ENCODE measurements at regions not wholly inside any gene's neighbourhood (a gene's known extent, or its start where the extent isn't known, plus 50 kb on each side); places are given as distances from the start of the nearest gene placed in this dataset.

DNA sequence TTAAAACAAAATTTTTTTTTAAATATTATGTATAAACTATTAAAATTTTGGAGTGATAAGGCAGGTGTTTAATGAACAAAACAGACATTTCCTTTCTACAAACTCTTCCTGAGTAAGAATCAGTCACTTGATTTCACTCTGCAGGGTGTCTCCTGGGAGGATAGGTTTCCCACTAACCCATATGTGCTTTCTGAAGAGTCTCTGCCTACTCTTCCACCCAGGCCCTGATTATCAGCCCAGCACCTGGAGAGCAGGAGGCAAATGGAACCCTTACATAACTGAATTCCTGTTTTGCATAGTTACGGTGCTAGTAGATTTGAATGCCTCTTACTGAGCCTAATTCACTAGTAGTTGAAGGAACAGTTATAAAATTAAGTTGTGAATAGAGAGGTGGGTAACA, 1718.6 kb downstream of the SUCLG1 start:
- TF ChIP-seq, protein P1, sequence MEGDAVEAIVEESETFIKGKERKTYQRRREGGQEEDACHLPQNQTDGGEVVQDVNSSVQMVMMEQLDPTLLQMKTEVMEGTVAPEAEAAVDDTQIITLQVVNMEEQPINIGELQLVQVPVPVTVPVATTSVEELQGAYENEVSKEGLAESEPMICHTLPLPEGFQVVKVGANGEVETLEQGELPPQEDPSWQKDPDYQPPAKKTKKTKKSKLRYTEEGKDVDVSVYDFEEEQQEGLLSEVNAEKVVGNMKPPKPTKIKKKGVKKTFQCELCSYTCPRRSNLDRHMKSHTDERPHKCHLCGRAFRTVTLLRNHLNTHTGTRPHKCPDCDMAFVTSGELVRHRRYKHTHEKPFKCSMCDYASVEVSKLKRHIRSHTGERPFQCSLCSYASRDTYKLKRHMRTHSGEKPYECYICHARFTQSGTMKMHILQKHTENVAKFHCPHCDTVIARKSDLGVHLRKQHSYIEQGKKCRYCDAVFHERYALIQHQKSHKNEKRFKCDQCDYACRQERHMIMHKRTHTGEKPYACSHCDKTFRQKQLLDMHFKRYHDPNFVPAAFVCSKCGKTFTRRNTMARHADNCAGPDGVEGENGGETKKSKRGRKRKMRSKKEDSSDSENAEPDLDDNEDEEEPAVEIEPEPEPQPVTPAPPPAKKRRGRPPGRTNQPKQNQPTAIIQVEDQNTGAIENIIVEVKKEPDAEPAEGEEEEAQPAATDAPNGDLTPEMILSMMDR (IDR thresholded peaks at IDR 0.05) = no peak
- TF ChIP-seq POLR2A (IDR thresholded peaks at IDR 0.05) = no peak

All from body of pancreas (tissue), 4 donors.